ENCODE measurements at regions not wholly inside any gene's neighbourhood (a gene's known extent, or its start where the extent isn't known, plus 50 kb on each side); places are given as distances from the start of the nearest gene placed in this dataset.
A peak's percentile ranks its signal among the peaks of the same experiment; 100 is the strongest.

GRCh38 chr6:80771941-80772340 is 665.5 kb downstream of the BCKDHB start:
- H3K27me3 Mint-ChIP-seq (ENCODE audit: unreplicated experiment), result no peaks in the 10 kb centered on the region
- no TSS peak for BruUV-seq (replicated peaks)
- TF ChIP-seq CTCF (IDR thresholded peaks at IDR 0.05; ENCODE audit: unreplicated experiment), result no peak
- no peak overlapping the region for H3K27ac Mint-ChIP-seq (ENCODE audit: unreplicated experiment)
- H3K4me1 Mint-ChIP-seq (ENCODE audit: low read depth, unreplicated experiment), result no peaks in the 10 kb centered on the region
- H3K9me3 Mint-ChIP-seq (ENCODE audit: low read depth, unreplicated experiment), result no peaks in the 10 kb centered on the region
- no peaks in the 10 kb centered on the region for H3K36me3 Mint-ChIP-seq (ENCODE audit: insufficient read depth, unreplicated experiment)
- no peak for DNase-seq
- no peak overlapping the region for H3K4me3 Mint-ChIP-seq (ENCODE audit: low read depth, unreplicated experiment)
- CTCF ChIA-PET, result no interaction called here
- intact Hi-C loops (cut with micrococcal nuclease; ENCODE audit: unreplicated experiment), result no loop called here

- no peaks in the 10 kb centered on the region for H3K36me3 Mint-ChIP-seq (ENCODE audit: insufficient read depth, unreplicated experiment)
- intact Hi-C loops (cut with micrococcal nuclease; ENCODE audit: unreplicated experiment), result no loop called here
- H3K4me1 Mint-ChIP-seq (ENCODE audit: low read depth, unreplicated experiment), result no peaks in the 10 kb centered on the region
- no peaks in the 10 kb centered on the region for H3K27me3 Mint-ChIP-seq (ENCODE audit: unreplicated experiment)
- H3K4me3 Mint-ChIP-seq (ENCODE audit: low read depth, unreplicated experiment), result no peak overlapping the region
- CTCF ChIA-PET, result no interaction called here
- no peaks in the 10 kb centered on the region for H3K9me3 Mint-ChIP-seq (ENCODE audit: low read depth, unreplicated experiment)
- TF ChIP-seq CTCF (IDR thresholded peaks at IDR 0.05; ENCODE audit: unreplicated experiment), result no peak
- H3K27ac Mint-ChIP-seq (ENCODE audit: unreplicated experiment), result no peak overlapping the region
- no peak for DNase-seq
- no TSS peak for BruUV-seq (replicated peaks)
Measured at GRCh38 chr6:80769106-80769505, 662.6 kb downstream of the BCKDHB start.

GRCh38 chr6:80767808-80768207 is 661.3 kb downstream of the BCKDHB start:
- Mint-ChIP-seq H3K4me1 (ENCODE audit: low read depth, unreplicated experiment) (no peaks in the 10 kb centered on the region), H3K4me3 (ENCODE audit: low read depth, unreplicated experiment) (no peak overlapping the region), H3K27ac (ENCODE audit: unreplicated experiment) (no peak overlapping the region), H3K36me3 (ENCODE audit: insufficient read depth, unreplicated experiment) (no peaks in the 10 kb centered on the region), H3K27me3 (ENCODE audit: unreplicated experiment) (no peaks in the 10 kb centered on the region), H3K9me3 (ENCODE audit: low read depth, unreplicated experiment) (no peaks in the 10 kb centered on the region)
- TF ChIP-seq CTCF (IDR thresholded peaks at IDR 0.05; ENCODE audit: unreplicated experiment), result no peak
- no TSS peak for BruUV-seq (replicated peaks)
- intact Hi-C loops (cut with micrococcal nuclease; ENCODE audit: unreplicated experiment), result no loop called here
- CTCF ChIA-PET, result no interaction called here
- peak; percentile 14 for DNase-seq

- Mint-ChIP-seq H3K27me3 (ENCODE audit: unreplicated experiment) (no peaks in the 10 kb centered on the region), H3K4me3 (ENCODE audit: low read depth, unreplicated experiment) (no peak overlapping the region), H3K36me3 (ENCODE audit: insufficient read depth, unreplicated experiment) (no peaks in the 10 kb centered on the region), H3K9me3 (ENCODE audit: low read depth, unreplicated experiment) (peaks cover 2% of the 10 kb centered on the region), H3K27ac (ENCODE audit: unreplicated experiment) (no peak overlapping the region), H3K4me1 (ENCODE audit: low read depth, unreplicated experiment) (no peaks in the 10 kb centered on the region)
- TF ChIP-seq CTCF (IDR thresholded peaks at IDR 0.05; ENCODE audit: unreplicated experiment), result no peak
- DNase-seq, result no peak
- CTCF ChIA-PET, result no interaction called here
- intact Hi-C loops (cut with micrococcal nuclease; ENCODE audit: unreplicated experiment), result loop anchor here (5.0 kb wide), 2 partner anchors 723 to 1008 kb away; partner anchors contain the start of gene TENT5A
- BruUV-seq (replicated peaks), result no TSS peak
Measured at GRCh38 chr6:80744213-80744612, 637.7 kb downstream of the BCKDHB start.

Measured in Calu3 (cell line).